Astrocyte of the cerebellum (primary cell): ENCODE measurements at regions not wholly inside any gene's neighbourhood (a gene's known extent, or its start where the extent isn't known, plus 50 kb on each side); places are given as distances from the start of the nearest gene placed in this dataset.

Source experiments
- DNase-seq: peaks from one replicate; pipeline ENCODE4 v3.0.0-alpha.2; 2011; ENCODE audit warnings: low read depth
- H3K4me3 ChIP-seq: 2 replicates; pipeline ENCODE4 v1.5.1; 2011; ENCODE audit warnings: mild to moderate bottlenecking, low read depth, low read length, moderate library complexity
- CTCF ChIP-seq: IDR thresholded peaks from 2 replicates; pipeline ENCODE4 v1.5.1; 2012; ENCODE audit warnings: low read length, low read depth, moderate library complexity, mild to moderate bottlenecking; ENCODE audit errors: missing control alignments
- in situ Hi-C: cut with HindIII; loops from 2 replicates; pipeline ENCODE4 v1.10.0; 2017; ENCODE audit warnings: low sequenced_read_pairs

DNA sequence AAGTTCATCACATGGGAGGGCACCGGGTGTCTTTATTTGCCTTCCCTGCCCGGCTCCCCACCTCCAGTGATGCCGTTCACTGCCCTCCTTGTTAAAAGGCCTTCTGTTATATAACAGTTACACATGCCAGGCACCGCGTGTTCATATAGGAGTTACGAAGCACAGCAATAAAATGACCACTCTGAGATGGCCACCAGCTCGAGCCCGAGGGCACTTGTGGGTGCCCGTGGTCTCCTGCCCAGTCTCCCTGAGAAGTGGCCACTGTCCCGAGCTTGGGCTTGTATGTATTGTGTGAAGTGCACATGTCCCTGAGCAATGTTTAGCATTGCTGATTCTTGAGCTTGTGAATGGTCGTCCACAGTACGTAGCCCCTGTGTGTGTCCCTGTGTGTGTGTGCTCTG is 355.6 kb downstream of the SEC14L1 start:
- H3K4me3 ChIP-seq: no peak overlapping the region
- no peak for TF ChIP-seq CTCF
- in situ Hi-C loops: no loop called here
- DNase-seq: no peak

GRCh38 chr17:77496831-77497577 is 356.2 kb downstream of the SEC14L1 start:
- in situ Hi-C loops: no loop called here
- DNase-seq: no peak
- no peak for TF ChIP-seq CTCF
- H3K4me3 ChIP-seq: no peak overlapping the region

- no peak for TF ChIP-seq CTCF
- in situ Hi-C loops: no loop called here
- no peak for DNase-seq
- H3K4me3 ChIP-seq: no peak overlapping the region
These were observed 356.8 kb downstream of the SEC14L1 start for GRCh38 chr17:77497578-77497934.

- no peak for DNase-seq
- H3K4me3 ChIP-seq: no peak overlapping the region
- TF ChIP-seq CTCF: no peak
- in situ Hi-C loops: no loop called here
These were observed 357.4 kb downstream of the SEC14L1 start for GRCh38 chr17:77498091-77498741.

DNA sequence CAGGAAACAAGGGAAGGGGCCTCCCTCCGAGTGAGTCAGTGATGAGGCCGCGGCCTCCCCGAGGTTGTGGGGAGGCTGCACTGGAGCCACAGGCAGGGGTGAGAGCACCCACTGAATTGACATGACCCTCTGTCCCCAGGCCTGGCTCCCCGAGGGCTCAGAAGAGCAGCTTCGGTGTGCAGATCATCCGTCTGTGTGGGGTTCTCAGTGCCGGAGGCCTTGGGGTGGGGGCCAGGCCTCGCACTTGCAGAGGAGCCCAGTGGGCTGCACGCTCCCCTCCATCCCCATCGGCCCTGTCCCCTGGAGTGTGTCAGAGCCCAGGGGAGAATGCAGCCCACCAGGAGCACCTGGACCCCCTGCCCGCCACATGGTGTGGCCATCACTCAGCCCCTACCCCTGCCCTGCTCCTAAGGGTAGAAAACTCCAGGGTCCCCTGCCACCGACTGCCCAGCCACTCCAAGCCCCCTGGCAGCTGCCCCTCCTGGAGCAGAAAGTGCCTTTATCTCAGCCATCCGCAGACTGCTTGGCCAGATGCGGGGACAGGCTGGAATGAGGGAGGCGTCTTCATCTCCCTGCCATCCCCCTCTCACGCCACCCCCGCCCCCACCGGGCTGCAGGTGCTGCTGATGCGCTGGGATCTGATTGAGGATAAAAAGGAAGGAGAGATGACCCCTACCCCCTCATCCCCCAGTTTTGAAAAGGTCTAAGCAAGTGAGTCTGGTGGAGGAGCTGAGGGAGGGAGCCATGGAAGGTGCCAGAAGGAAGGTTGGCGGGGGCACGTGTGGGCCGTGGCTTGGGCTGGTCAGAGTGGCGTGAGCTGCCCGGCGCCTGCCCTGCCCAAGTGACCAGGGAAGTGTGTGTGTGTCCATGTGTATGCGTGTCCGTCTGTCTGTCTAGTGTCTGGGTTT is 358.3 kb downstream of the SEC14L1 start:
- no peak for TF ChIP-seq CTCF
- no peak for DNase-seq
- H3K4me3 ChIP-seq: no peak overlapping the region
- in situ Hi-C loops: no loop called here

DNA sequence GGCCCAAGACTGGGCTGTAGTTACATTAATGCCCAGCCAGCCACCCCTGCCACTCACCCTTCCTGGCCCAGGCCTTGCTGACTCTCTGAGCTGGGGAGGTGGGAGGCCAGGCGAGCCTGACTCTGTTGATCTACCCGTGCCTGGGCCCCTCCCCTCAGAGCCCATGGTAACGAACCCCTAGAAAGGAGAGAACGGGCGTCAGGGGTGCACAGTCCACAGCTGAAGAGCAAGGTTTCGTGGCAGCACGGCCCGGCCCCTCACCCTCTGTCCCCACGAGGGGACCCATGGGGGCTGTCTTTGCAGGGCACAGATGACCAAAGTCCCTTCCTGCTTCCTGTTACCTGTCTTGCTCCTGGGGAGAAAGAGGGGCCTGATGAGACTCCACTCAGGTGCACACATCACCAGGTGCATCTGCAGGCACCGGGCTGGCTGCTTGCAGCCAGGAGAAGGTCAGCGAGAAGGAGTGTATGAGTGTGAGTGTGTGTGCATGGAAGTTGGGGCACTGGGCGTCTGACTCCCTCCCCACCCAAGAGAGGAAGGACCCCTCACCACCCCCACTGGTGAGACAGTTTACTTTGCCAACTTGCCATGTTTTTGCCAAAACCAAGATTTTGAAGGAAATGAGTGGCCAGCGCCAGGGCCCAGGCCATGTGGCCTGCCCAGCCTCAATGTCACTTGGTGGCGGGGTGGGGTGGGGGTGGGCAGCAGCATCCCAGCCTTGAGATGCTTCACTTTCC is 359.1 kb downstream of the SEC14L1 start:
- no peak for TF ChIP-seq CTCF
- in situ Hi-C loops: no loop called here
- H3K4me3 ChIP-seq: no peak overlapping the region
- DNase-seq: no peak
